WTC11 (cell line): ENCODE measurements at regions not wholly inside any gene's neighbourhood (a gene's known extent, or its start where the extent isn't known, plus 50 kb on each side); places are given as distances from the start of the nearest gene placed in this dataset.
A peak's percentile ranks its signal among the peaks of the same experiment; 100 is the strongest.

Experiments used
- ATAC-seq: fragments of 200-7000 bp; cut with Tn5 transposase; 2 replicates; pipeline ENCODE4 v1.10.0; 2021; ENCODE audit warnings: mild to moderate bottlenecking, moderate library complexity
- CTCF ChIA-PET: fragments of 300-600 bp; sonication (Branson Sonifier 250); formaldehyde crosslinking; loops from one replicate; lab custom pipeline; 2021; ENCODE audit warnings: antibody characterized with exemption; lab: Charles Lee
- POLR2A ChIA-PET: fragments of 350-600 bp; sonication (Branson Sonifier 250); formaldehyde crosslinking; loops from one replicate; lab custom pipeline; 2021; ENCODE audit warnings: antibody characterized with exemption; lab: Charles Lee
- DNase-seq: peaks from one replicate; pipeline ENCODE4 v3.0.0; 2021; ENCODE audit warnings: low spot score
- H3K27ac Mint-ChIP-seq: 2 replicates; pipeline ENCODE4 v1.8.0; 2021; ENCODE audit warnings: mixed read lengths
- H3K27me3 Mint-ChIP-seq: 2 replicates; pipeline ENCODE4 v1.8.0; 2021; ENCODE audit warnings: low read depth, mild to moderate bottlenecking, moderate library complexity, mixed read lengths
- H3K36me3 Mint-ChIP-seq: 2 replicates; pipeline ENCODE4 v1.8.0; 2021; ENCODE audit warnings: mixed read lengths
- H3K4me1 Mint-ChIP-seq: 2 replicates; pipeline ENCODE4 v1.8.0; 2022; ENCODE audit warnings: mixed read lengths
- H3K4me3 Mint-ChIP-seq: 2 replicates; pipeline ENCODE4 v1.8.0; 2021; ENCODE audit warnings: mild to moderate bottlenecking, moderate library complexity, mixed read lengths
- H3K9me3 Mint-ChIP-seq: 2 replicates; pipeline ENCODE4 v1.8.0; 2021; ENCODE audit warnings: mixed read lengths
- ATF2 ChIP-seq: sonication (generic); formaldehyde crosslinking; IDR thresholded peaks from 2 replicates; pipeline ENCODE4 v1.8.1; 2022; ENCODE audit warnings: low read depth, missing genetic modification reagents, borderline replicate concordance
- ELF4 ChIP-seq: sonication (generic); formaldehyde crosslinking; IDR thresholded peaks from 2 replicates; pipeline ENCODE4 v1.8.1; 2022; ENCODE audit warnings: low read depth, mild to moderate bottlenecking, moderate library complexity, missing genetic modification reagents
- FOXP4 ChIP-seq: sonication (generic); formaldehyde crosslinking; IDR thresholded peaks from 2 replicates; pipeline ENCODE4 v1.8.0; 2022; ENCODE audit warnings: mild to moderate bottlenecking, missing genetic modification reagents
- HMGA2 ChIP-seq: fragments of 250-450 bp; sonication (Bioruptor Pico); IDR thresholded peaks from 2 replicates; pipeline ENCODE4 v1.4.0; 2021; ENCODE audit warnings: mild to moderate bottlenecking, moderate library complexity
- IRF1 ChIP-seq: sonication (generic); formaldehyde crosslinking; IDR thresholded peaks from 2 replicates; pipeline ENCODE4 v1.8.0; 2023; ENCODE audit warnings: missing genetic modification reagents
- JUN ChIP-seq: sonication (generic); formaldehyde crosslinking; IDR thresholded peaks from 2 replicates; pipeline ENCODE4 v1.8.0; 2023; ENCODE audit warnings: mild to moderate bottlenecking, missing genetic modification reagents
- NFATC4 ChIP-seq: fragments of 250-450 bp; sonication (Bioruptor Pico); IDR thresholded peaks from 2 replicates; pipeline ENCODE4 v1.9.0; 2021; ENCODE audit warnings: mild to moderate bottlenecking
- NFYB ChIP-seq: sonication (generic); formaldehyde crosslinking; conservative IDR thresholded peaks from 2 replicates; pipeline ENCODE4 v1.8.0; 2022; ENCODE audit warnings: low read depth, missing genetic modification reagents
- NR2C2 ChIP-seq: sonication (generic); formaldehyde crosslinking; IDR thresholded peaks from 2 replicates; pipeline ENCODE4 v1.8.0; 2022; ENCODE audit warnings: mild to moderate bottlenecking, missing genetic modification reagents
- RORB ChIP-seq: fragments of 250-450 bp; sonication (Bioruptor Pico); IDR thresholded peaks from 2 replicates; pipeline ENCODE4 v1.9.0; 2021; ENCODE audit warnings: mild to moderate bottlenecking
- SOX15 ChIP-seq: fragments of 250-450 bp; sonication (Bioruptor Pico); IDR thresholded peaks from 2 replicates; pipeline ENCODE4 v1.9.0; 2021; ENCODE audit warnings: mild to moderate bottlenecking
- TEAD4 ChIP-seq: sonication (generic); formaldehyde crosslinking; IDR thresholded peaks from 2 replicates; pipeline ENCODE4 v1.8.0; 2022; ENCODE audit warnings: mild to moderate bottlenecking, missing genetic modification reagents
- ZBTB21 ChIP-seq: sonication (generic); formaldehyde crosslinking; IDR thresholded peaks from 2 replicates; pipeline ENCODE4 v1.8.1; 2023; ENCODE audit warnings: mild to moderate bottlenecking, missing genetic modification reagents, borderline replicate concordance
- TF ChIP-seq, protein P1 (sequence below): sonication (generic); formaldehyde crosslinking; IDR thresholded peaks from 2 replicates; pipeline ENCODE4 v1.8.1; 2023; ENCODE audit warnings: mild to moderate bottlenecking, missing genetic modification reagents, borderline replicate concordance
- TF ChIP-seq, protein P2 (sequence below): sonication (generic); formaldehyde crosslinking; IDR thresholded peaks from 2 replicates; pipeline ENCODE4 v1.8.0; 2022; ENCODE audit warnings: mild to moderate bottlenecking, missing genetic modification reagents
- TF ChIP-seq, protein P3 (sequence below): sonication (generic); formaldehyde crosslinking; IDR thresholded peaks from 2 replicates; pipeline ENCODE4 v1.8.1; 2023; ENCODE audit warnings: mild to moderate bottlenecking, missing genetic modification reagents, moderate library complexity

DNA sequence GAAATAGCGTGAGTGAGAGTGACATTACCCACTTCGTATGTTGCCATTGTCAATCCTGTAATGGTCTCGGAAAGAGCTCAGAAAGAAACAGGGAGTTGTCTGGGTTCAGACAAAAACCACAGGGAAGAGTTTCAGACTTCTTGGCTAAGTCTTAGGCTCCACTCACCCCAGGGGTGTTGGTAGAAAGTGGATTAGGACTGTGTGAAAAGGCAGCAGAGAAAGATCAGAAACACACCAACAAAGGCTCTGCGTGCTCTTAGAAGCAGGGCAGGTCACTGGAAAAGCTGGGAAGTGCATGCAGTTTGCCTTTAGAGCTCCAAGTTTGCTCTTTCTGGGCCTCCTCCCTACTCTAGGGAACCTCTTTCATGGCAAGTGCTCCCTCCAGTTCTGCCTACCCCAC lies 106.1 kb upstream of the PLXNC1 start:
- Mint-ChIP-seq H3K36me3 (peaks cover 17% of the 10 kb centered on the region), H3K27ac (no peak overlapping the region; the same call in 1 of the 2 replicates), H3K9me3 (peaks cover 22% of the 10 kb centered on the region), H3K4me3 (no peak overlapping the region), H3K4me1 (peaks cover 11% of the 10 kb centered on the region), H3K27me3 (no peaks in the 10 kb centered on the region; the same call in 1 of the 2 replicates)
- ChIA-PET POLR2A (no interaction called here), CTCF (interaction anchor here (1.3 kb wide), 1 partner anchor 59 kb away, joined by 3 read pairs; no protein-coding TSS in a partner anchor)
- TF ChIP-seq FOXP4 (CRISPR knock-in tag) (no peak), RORB (CRISPR knock-in tag) (no peak), NFYB (CRISPR knock-in tag) (no peak), IRF1 (no peak), NFATC4 (CRISPR knock-in tag) (no peak), HMGA2 (CRISPR knock-in tag) (no peak)
- TF ChIP-seq, protein P1, sequence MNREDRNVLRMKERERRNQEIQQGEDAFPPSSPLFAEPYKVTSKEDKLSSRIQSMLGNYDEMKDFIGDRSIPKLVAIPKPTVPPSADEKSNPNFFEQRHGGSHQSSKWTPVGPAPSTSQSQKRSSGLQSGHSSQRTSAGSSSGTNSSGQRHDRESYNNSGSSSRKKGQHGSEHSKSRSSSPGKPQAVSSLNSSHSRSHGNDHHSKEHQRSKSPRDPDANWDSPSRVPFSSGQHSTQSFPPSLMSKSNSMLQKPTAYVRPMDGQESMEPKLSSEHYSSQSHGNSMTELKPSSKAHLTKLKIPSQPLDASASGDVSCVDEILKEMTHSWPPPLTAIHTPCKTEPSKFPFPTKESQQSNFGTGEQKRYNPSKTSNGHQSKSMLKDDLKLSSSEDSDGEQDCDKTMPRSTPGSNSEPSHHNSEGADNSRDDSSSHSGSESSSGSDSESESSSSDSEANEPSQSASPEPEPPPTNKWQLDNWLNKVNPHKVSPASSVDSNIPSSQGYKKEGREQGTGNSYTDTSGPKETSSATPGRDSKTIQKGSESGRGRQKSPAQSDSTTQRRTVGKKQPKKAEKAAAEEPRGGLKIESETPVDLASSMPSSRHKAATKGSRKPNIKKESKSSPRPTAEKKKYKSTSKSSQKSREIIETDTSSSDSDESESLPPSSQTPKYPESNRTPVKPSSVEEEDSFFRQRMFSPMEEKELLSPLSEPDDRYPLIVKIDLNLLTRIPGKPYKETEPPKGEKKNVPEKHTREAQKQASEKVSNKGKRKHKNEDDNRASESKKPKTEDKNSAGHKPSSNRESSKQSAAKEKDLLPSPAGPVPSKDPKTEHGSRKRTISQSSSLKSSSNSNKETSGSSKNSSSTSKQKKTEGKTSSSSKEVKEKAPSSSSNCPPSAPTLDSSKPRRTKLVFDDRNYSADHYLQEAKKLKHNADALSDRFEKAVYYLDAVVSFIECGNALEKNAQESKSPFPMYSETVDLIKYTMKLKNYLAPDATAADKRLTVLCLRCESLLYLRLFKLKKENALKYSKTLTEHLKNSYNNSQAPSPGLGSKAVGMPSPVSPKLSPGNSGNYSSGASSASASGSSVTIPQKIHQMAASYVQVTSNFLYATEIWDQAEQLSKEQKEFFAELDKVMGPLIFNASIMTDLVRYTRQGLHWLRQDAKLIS (CRISPR knock-in tag), result no peak
- ATAC-seq (peak; percentile 75), DNase-seq (no peak)

DNA sequence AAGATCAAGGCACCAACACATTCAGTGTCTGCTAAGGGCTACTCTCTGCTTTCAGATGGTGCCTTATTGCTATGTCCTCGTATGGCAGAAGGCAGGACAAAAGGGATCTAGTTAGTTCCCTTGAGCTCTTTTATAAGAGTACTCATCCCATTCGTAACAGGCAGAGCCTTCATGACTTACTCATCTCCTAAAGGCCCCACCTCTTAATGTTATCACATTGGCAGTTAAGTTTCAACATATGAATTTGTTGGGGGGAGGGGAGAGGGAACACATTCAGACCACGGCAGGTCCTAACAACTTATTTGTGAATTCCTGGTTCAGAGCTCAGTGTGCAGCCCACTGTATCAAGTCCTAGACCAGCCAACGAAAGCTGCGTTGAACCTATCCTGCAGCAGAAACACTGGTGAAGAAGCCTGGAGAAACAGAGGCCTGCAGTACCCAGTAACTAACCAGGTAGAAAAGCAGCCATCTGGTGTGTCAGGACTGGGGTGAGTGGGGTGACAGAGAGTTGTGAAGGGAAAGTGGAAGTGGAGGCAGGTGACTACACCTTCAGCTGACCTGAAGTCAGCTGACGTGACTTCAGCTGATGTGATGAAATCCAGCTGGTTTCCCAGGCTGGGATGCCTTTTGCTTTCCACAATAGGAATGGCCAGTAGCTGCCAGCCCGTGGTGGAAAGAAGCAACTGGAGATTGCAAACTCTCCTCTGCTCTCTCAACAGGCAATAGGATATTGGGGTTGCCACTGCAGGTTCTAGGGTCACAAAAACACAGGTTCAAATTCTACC lies 101.6 kb upstream of the PLXNC1 start:
- Mint-ChIP-seq H3K36me3 (peaks cover 3% of the 10 kb centered on the region), H3K4me3 (no peak overlapping the region), H3K4me1 (peaks cover 10% of the 10 kb centered on the region), H3K9me3 (peaks cover 19% of the 10 kb centered on the region), H3K27ac (no peak overlapping the region), H3K27me3 (no peaks in the 10 kb centered on the region)
- CTCF ChIA-PET, result interaction anchor here (0.9 to 1.4 kb wide), 2 partner anchors 28 to 55 kb away, joined by 4 to 6 read pairs; no protein-coding TSS in a partner anchor
- POLR2A ChIA-PET, result no interaction called here
- TF ChIP-seq, protein P2, sequence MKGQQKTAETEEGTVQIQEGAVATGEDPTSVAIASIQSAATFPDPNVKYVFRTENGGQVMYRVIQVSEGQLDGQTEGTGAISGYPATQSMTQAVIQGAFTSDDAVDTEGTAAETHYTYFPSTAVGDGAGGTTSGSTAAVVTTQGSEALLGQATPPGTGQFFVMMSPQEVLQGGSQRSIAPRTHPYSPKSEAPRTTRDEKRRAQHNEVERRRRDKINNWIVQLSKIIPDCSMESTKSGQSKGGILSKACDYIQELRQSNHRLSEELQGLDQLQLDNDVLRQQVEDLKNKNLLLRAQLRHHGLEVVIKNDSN (CRISPR knock-in tag), result peak; percentile 77; the same call in 1 of the 2 replicates
- no peak for TF ChIP-seq NR2C2 (CRISPR knock-in tag)
- no peak for TF ChIP-seq NFATC4 (CRISPR knock-in tag)
- no peak for TF ChIP-seq SOX15
- no peak for TF ChIP-seq ZBTB21
- TF ChIP-seq, protein P3, sequence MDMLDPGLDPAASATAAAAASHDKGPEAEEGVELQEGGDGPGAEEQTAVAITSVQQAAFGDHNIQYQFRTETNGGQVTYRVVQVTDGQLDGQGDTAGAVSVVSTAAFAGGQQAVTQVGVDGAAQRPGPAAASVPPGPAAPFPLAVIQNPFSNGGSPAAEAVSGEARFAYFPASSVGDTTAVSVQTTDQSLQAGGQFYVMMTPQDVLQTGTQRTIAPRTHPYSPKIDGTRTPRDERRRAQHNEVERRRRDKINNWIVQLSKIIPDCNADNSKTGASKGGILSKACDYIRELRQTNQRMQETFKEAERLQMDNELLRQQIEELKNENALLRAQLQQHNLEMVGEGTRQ (CRISPR knock-in tag), result peak; percentile 70
- TF ChIP-seq ATF2 (CRISPR knock-in tag), result no peak
- TF ChIP-seq ELF4 (CRISPR knock-in tag), result no peak
- TF ChIP-seq TEAD4 (CRISPR knock-in tag), result no peak
- no peak for TF ChIP-seq JUN (CRISPR knock-in tag)
- no peak for ATAC-seq
- no peak for DNase-seq
